GM20431 (cell line): ENCODE measurements at regions not wholly inside any gene's neighbourhood (a gene's known extent, or its start where the extent isn't known, plus 50 kb on each side); places are given as distances from the start of the nearest gene placed in this dataset.
"Not testable (repeated sequence)": the region's sequence is repeated elsewhere in the genome, so short reads cannot be mapped to it uniquely, and the experiment has no call there.

ENCODE experiments used
- in situ Hi-C: fragments of 300-500 bp; cut with MseI, MboI; formaldehyde crosslinking; loops from one replicate; pipeline ENCODE4 v1.15.0; 2020; ENCODE audit warnings: low sequenced_read_pairs; ENCODE audit not compliant: unreplicated experiment

- in situ Hi-C loops: no loop called here
Observed at GRCh38 chr3:102673271-102674115, 238.7 kb downstream of the ZPLD1 start.

DNA sequence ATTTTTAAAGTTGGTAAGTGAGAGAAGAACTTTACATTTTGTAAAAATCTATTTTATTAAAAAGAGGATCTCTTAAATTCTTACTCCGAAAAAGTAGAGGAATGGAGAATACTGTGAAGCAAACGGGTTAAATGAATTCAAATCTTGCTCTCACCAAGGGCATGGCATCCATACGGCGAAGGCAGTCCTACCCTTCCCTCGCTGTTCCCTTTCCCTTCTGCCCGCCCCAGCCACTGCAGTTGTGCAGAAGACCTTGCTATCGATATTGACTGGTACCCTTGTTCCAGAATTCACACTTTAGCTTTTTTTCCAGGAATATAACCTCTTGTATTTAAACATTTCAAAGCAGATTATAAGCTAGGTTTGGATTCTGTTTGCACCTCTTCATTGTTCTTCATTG is 239.5 kb downstream of the ZPLD1 start:
- in situ Hi-C loops: no loop called here

- in situ Hi-C loops: no loop called here
Observed at GRCh38 chr3:102676424-102676823, 241.6 kb downstream of the ZPLD1 start.

DNA sequence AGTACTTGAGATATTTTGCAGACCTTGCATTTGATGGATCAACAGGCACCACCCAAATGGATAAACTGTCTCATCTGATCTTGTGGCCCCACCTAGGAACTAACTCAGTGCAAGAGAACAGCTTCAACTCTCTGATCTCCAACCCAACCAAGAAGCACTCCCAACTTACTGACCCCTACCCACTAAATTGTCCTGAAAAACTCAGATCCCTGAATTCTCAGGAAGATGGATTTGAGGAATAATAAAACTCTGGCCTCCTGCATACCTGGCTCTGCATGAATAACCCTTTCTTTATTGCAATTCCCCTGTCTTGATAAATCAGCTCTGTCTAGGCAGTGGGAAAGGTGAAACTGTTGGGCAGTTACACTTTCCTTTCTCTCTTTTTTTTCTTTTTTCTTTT is 247.9 kb downstream of the ZPLD1 start:
- in situ Hi-C loops: no loop called here

DNA sequence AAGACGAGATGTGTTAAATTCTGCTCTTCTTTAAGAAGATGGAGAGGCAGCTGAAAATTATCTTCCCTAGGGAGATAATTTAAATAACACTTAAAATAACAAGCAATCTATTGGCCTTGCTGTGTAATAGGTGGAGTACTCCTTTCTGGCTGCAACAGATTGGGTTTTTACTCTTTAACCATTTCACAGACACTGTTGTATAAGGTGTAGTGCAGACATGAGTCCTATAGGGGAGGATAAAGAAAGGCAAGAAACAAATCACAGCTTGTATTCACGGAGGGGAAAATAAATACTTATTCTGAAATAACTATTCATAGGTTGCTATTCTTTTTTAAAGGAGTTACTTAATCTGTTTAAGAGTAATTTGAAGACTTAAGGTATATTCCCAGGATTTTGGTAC is 252.0 kb downstream of the ZPLD1 start:
- in situ Hi-C loops: no loop called here

GRCh38 chr3:102687851-102688555 is 253.2 kb downstream of the ZPLD1 start:
- in situ Hi-C loops: no loop called here

DNA sequence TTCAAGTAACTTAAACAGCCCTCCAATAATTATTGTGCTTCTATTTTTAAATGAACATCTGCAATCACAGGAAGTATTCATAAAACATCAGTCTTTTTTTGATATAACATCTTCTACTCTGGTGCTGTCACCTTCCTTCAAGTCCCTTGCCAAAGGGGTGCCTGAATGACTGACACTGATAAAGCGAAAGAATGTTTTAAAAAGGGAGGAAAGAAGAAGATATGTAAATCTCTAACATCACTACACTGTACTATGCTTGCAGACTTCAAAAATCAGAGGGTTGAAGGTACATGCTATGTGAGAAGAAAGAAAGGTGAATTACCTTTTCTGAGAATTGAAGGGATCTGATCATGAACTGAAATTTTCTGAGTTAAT is 253.7 kb downstream of the ZPLD1 start:
- in situ Hi-C loops: no loop called here

- in situ Hi-C loops: no loop called here
Observed at GRCh38 chr3:102691507-102691906, 256.7 kb downstream of the ZPLD1 start.

DNA sequence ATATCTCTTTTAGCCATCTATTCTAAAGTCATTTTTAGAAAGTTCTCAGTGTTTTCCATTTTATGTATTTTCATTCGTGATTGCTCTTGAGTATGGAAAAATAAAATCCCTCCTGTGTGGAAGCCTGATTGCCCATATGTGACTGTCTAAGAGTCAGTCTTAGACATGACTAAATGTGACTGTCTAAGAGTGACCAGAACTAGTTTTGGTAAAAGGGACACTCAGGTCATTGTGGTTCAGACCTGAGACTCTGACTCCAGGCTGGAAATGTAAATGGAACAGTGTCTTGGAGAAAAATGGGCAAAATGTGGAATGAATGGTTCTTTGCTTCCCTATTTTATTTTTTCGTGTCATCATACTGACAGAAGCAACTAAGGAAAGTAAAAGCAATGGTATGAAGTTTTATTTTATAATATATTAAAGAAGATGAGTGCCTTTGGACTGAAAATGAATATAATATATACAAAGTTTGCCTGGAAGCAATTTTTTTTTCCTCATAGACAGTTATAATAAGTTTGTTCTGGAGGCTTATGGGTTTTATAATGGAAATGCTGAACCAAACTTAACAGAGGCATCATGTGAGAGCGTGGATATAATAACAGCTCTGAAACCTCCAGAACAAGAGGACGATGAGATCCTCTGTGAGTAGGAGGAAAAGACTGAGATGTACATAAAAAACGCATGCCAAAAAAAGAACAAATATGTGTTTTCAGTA is 264.4 kb downstream of the ZPLD1 start:
- in situ Hi-C loops: no loop called here

DNA sequence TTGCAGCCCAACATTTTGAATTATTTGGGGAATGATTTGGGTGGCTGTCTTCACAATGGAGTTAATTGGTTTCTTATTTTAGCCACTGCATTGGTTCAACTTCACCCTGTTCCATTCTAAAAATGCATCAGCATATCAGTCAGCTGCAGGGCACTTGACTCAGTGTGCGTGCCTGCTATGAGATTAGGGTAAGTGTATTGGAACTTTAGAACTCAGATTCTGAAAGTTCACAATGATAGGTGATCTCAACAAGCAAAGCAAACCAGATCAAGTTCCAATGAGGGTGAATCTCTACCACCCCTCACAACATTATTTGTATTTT is 265.0 kb downstream of the ZPLD1 start:
- in situ Hi-C loops: no loop called here

DNA sequence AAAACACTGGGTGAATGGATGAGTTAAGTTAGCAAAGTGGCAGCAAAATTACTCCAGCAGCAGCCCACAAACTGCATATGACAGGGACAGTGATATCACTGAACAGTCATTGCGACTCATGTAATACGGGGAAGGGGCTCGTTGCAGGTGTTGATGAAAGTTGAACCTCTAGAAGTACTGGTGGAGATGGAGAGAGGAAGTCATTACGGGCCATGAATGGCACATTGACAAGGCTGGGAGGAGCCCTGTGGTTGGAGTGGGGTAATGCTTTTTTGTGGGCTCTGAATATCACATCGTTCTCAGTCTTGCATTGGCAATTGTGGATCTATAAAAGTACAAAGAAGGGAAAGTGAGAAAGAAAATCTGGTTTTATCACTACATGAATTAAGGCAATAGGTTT is 278.1 kb downstream of the ZPLD1 start:
- in situ Hi-C loops: no loop called here

DNA sequence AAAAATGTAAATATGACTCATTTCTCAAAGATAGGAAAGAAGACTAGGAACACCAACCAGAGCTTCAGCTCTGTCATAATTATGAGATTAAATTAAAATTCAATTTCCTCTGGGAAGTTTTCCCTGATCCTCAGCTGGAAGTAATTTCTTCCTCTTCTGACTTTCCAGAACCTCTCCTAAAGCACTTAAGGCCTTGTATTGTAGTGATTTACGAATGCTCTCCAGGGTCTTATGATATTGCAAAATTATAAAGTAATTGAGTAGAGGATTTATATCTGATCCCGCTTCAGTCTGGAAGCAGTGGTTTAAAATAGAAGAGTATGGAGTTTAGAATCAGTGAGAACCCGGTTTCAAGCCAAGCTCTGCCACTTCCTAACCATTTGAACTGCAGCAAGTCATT is 279.8 kb downstream of the ZPLD1 start:
- in situ Hi-C loops: no loop called here

GRCh38 chr3:102715030-102715697 is 280.3 kb downstream of the ZPLD1 start:
- in situ Hi-C loops: no loop called here

DNA sequence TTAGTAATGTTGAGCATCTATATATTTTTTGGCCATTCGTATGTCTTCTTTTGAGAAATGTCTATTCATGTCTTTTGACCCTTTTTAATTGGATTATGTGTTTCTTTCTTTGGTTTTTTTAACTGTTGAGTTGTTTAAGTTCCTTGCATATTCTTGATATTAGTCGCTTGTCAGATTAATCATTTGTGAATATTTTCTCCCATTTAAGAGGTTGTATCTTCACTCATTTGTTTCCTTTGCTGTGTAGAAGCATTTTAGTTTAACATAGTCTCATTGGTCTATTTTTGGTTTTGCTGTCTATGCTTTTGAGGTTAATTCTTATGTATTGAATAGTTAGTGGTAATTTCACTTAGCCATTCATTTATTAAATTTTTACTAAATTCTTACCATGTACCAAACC is 283.8 kb downstream of the ZPLD1 start:
- in situ Hi-C loops: no loop called here

GRCh38 chr3:102722317-102722716 is 287.5 kb downstream of the ZPLD1 start:
- in situ Hi-C loops: no loop called here

- in situ Hi-C loops: no loop called here
Observed at GRCh38 chr3:102727340-102727739, 292.5 kb downstream of the ZPLD1 start.

GRCh38 chr3:102732581-102732980 is 297.8 kb downstream of the ZPLD1 start:
- in situ Hi-C loops: not testable (repeated sequence)

DNA sequence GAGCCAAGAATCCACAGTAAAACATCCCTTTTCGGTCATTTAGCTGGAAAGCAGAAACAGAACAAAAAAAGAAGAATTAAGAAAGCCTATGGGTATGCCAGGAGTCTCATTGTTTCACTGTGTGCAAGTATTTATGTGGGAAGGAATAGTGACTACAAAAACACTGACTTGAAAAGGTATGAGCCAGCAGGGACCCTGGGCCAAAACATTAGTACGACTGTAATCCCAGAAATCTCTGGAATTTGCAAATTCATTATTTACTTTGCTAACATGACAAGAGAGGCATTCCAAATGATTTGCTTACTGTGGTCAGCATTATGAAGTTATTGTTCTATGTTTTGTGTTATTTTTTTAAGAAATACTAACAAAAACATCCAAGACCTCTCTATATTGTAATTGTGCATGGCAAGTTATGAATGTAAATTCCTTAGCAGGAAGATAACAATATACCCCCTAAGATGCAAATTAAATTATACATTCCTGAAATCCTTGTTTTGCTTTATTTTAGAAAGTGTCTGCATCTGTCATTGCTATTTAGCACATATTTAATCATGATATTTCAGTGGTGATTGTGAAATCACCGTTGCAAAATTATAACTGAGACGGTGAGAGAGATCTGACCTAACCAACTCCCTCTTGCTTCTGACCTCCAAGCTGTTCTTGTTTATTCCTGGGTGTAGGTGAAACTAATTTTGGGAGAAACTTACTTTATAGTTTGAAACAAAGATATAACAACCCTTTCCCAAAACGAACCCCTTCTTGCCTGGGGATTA is 299.2 kb downstream of the ZPLD1 start:
- in situ Hi-C loops: no loop called here

GRCh38 chr3:102735311-102735710 is 300.5 kb downstream of the ZPLD1 start:
- in situ Hi-C loops: no loop called here
